ENCODE measurements at regions not wholly inside any gene's neighbourhood (a gene's known extent, or its start where the extent isn't known, plus 50 kb on each side); places are given as distances from the start of the nearest gene placed in this dataset.

DNA sequence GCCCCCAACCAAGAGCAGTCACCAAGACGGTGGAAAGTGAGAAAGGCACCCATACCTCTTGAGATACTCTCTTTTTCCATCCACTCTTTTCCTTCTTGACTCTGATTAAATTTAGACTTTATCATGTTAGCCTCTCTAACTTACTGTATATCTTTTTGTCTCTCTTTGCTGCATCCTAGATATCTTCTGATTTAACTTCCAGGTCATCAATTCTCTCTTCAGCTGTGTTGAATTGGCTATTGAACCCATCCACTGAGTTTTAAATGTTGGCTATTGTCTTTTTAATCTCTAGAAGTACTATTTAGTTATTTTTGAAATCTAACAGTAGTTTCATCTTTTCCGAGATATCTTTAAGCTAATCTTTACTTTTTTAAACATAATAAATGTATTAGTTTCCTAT, 78.3 kb upstream of the MBOAT2 start:
- no peak for TF ChIP-seq ZC3H10 (CRISPR knock-in tag; IDR thresholded peaks at IDR 0.05)
- TF ChIP-seq, protein P1, sequence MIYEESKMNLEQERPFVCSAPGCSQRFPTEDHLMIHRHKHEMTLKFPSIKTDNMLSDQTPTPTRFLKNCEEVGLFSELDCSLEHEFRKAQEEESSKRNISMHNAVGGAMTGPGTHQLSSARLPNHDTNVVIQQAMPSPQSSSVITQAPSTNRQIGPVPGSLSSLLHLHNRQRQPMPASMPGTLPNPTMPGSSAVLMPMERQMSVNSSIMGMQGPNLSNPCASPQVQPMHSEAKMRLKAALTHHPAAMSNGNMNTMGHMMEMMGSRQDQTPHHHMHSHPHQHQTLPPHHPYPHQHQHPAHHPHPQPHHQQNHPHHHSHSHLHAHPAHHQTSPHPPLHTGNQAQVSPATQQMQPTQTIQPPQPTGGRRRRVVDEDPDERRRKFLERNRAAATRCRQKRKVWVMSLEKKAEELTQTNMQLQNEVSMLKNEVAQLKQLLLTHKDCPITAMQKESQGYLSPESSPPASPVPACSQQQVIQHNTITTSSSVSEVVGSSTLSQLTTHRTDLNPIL (CRISPR knock-in tag; IDR thresholded peaks at IDR 0.05; ENCODE audit: low read depth): no peak
- no peak for TF ChIP-seq RARB (CRISPR knock-in tag; IDR thresholded peaks at IDR 0.05)
- no peak for TF ChIP-seq BACH2 (CRISPR knock-in tag; IDR thresholded peaks at IDR 0.05; ENCODE audit: borderline replicate concordance)
- TF ChIP-seq ZNF8 (CRISPR knock-in tag; IDR thresholded peaks at IDR 0.05): 0 out of 2 replicates have a peak, but pooled peaks have one; percentile 23
- TF ChIP-seq ESRRG (CRISPR knock-in tag; IDR thresholded peaks at IDR 0.05): no peak
- TF ChIP-seq TCF4 (CRISPR knock-in tag; IDR thresholded peaks at IDR 0.05; ENCODE audit: borderline replicate concordance): no peak
- no peak for TF ChIP-seq CSRNP3 (CRISPR knock-in tag; IDR thresholded peaks at IDR 0.05)
- TF ChIP-seq OSR1 (CRISPR knock-in tag; IDR thresholded peaks at IDR 0.05): no peak
- no peak for TF ChIP-seq ZNF70 (CRISPR knock-in tag; IDR thresholded peaks at IDR 0.05)
- TF ChIP-seq TSHZ2 (CRISPR knock-in tag; IDR thresholded peaks at IDR 0.05): no peak
- no peak for TF ChIP-seq ARNTL (CRISPR knock-in tag; IDR thresholded peaks at IDR 0.05; ENCODE audit: borderline replicate concordance, low read depth)
- TF ChIP-seq, protein P2, sequence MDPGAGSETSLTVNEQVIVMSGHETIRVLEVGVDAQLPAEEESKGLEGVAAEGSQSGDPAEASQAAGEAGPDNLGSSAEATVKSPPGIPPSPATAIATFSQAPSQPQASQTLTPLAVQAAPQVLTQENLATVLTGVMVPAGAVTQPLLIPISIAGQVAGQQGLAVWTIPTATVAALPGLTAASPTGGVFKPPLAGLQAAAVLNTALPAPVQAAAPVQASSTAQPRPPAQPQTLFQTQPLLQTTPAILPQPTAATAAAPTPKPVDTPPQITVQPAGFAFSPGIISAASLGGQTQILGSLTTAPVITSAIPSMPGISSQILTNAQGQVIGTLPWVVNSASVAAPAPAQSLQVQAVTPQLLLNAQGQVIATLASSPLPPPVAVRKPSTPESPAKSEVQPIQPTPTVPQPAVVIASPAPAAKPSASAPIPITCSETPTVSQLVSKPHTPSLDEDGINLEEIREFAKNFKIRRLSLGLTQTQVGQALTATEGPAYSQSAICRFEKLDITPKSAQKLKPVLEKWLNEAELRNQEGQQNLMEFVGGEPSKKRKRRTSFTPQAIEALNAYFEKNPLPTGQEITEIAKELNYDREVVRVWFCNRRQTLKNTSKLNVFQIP (CRISPR knock-in tag; IDR thresholded peaks at IDR 0.05; ENCODE audit: borderline replicate concordance, low read depth): no peak
- no peak for TF ChIP-seq ZNF565 (CRISPR knock-in tag; conservative IDR thresholded peaks at IDR 0.05; ENCODE audit: low read depth)
